OCI-LY7 (cell line): ENCODE measurements at regions not wholly inside any gene's neighbourhood (a gene's known extent, or its start where the extent isn't known, plus 50 kb on each side); places are given as distances from the start of the nearest gene placed in this dataset.

ENCODE experiments used
- BruUV-seq: library from RNA; stranded (reverse); fragments of 400-500 nt; replicated peaks from 2 replicates; lab custom pipeline; 2021; lab: Mats Ljungman, UMichigan
- CTCF ChIA-PET: fragments of 300-600 bp; sonication (Branson Sonifier 250); formaldehyde crosslinking; loops from one replicate; lab custom pipeline; 2022; ENCODE audit warnings: antibody characterized with exemption; ENCODE audit not compliant: unreplicated experiment; lab: Charles Lee
- POLR2A ChIA-PET: fragments of 300-600 bp; sonication (Branson Sonifier 250); formaldehyde crosslinking; loops from one replicate; lab custom pipeline; 2022; ENCODE audit warnings: antibody characterized with exemption; lab: Charles Lee
- DNase-seq: peaks from one replicate; pipeline ENCODE4 v3.0.0-alpha.2; 2015; ENCODE audit warnings: low spot score
- H2AFZ ChIP-seq: fragments of 200-600 bp; sonication (generic), shearing (Covaris generic); 2 replicates; pipeline ENCODE4 v1.6.1; 2014; ENCODE audit warnings: mild to moderate bottlenecking, antibody characterized with exemption, low read length, moderate library complexity
- H3K27ac ChIP-seq: fragments of 200-600 bp; sonication (generic); 2 replicates; pipeline ENCODE4 v1.5.1; 2014; ENCODE audit warnings: mixed run types, low read depth, mild to moderate bottlenecking, moderate library complexity, low read length, inconsistent platforms; ENCODE audit not compliant: poor library complexity, severe bottlenecking
- H3K36me3 ChIP-seq: fragments of 200-600 bp; sonication (generic); 2 replicates; pipeline ENCODE4 v1.6.1; 2014; ENCODE audit warnings: mild to moderate bottlenecking, antibody characterized with exemption, low read length, moderate library complexity, mixed read lengths; ENCODE audit not compliant: insufficient read depth
- H3K4me1 ChIP-seq: fragments of 200-600 bp; sonication (generic); 2 replicates; pipeline ENCODE4 v1.5.1; 2014; ENCODE audit warnings: mild to moderate bottlenecking, low read length; ENCODE audit not compliant: insufficient read depth, poor library complexity, severe bottlenecking
- H3K4me2 ChIP-seq: fragments of 200-600 bp; sonication (generic); 2 replicates; pipeline ENCODE4 v1.6.1; 2014; ENCODE audit warnings: mild to moderate bottlenecking, low read length
- H3K4me3 ChIP-seq: fragments of 200-600 bp; sonication (generic); 2 replicates; pipeline ENCODE4 v1.5.1; 2014; ENCODE audit warnings: mild to moderate bottlenecking, low read depth, low read length; ENCODE audit not compliant: poor library complexity, severe bottlenecking
- H3K79me2 ChIP-seq: fragments of 200-600 bp; sonication (generic); 2 replicates; pipeline ENCODE4 v1.6.1; 2016; ENCODE audit warnings: low read depth, mild to moderate bottlenecking, low read length, moderate library complexity, mixed read lengths; ENCODE audit not compliant: insufficient read depth
- H3K9me2 ChIP-seq: fragments of 200-600 bp; sonication (generic); 2 replicates; pipeline ENCODE4 v1.6.1; 2016; ENCODE audit warnings: mild to moderate bottlenecking, low read length, mixed read lengths; ENCODE audit not compliant: insufficient read depth
- H3K9me3 ChIP-seq: fragments of 200-600 bp; sonication (generic); 2 replicates; pipeline ENCODE4 v1.6.1; 2014; ENCODE audit warnings: mild to moderate bottlenecking, mixed run types, low read length, mixed read lengths
- H4K20me1 ChIP-seq: fragments of 200-600 bp; sonication (generic); 2 replicates; pipeline ENCODE4 v1.6.1; 2014; ENCODE audit warnings: mild to moderate bottlenecking, antibody characterized with exemption, low read length, moderate library complexity, mixed read lengths; ENCODE audit not compliant: insufficient read depth
- EZH2phosphoT487 ChIP-seq: fragments of 200-600 bp; sonication (generic); IDR thresholded peaks from 2 replicates; pipeline ENCODE4 v1.6.1; 2018; ENCODE audit warnings: low read depth, borderline replicate concordance, mild to moderate bottlenecking, mixed run types, antibody characterized with exemption, low read length, moderate library complexity, mixed read lengths
- intact Hi-C: fragments of 100-400 bp; cut with micrococcal nuclease; formaldehyde crosslinking; loops from one replicate; pipeline ENCODE4 v1.10.0; 2022; ENCODE audit not compliant: unreplicated experiment
- TF ChIP-seq, protein P1 (sequence below): fragments of 200-600 bp; sonication (generic); conservative IDR thresholded peaks from 2 replicates; pipeline ENCODE4 v1.5.1; 2014; ENCODE audit warnings: mild to moderate bottlenecking, antibody characterized with exemption, low read length, moderate library complexity, mixed read lengths

- H3K4me2 ChIP-seq, result no peak overlapping the region
- no peaks in the 10 kb centered on the region for H4K20me1 ChIP-seq
- ChIA-PET POLR2A (interaction anchor here (0.7 to 3.6 kb wide), 8 partner anchors 8 to 1058 kb away, joined by 3 to 25 read pairs (median 4); no protein-coding TSS in a partner anchor), CTCF (no interaction called here)
- no peaks in the 10 kb centered on the region for H3K9me2 ChIP-seq
- no peak overlapping the region for H3K27ac ChIP-seq
- H3K79me2 ChIP-seq, result no peaks in the 10 kb centered on the region
- H3K4me3 ChIP-seq, result no peak overlapping the region
- no peak for DNase-seq
- intact Hi-C loops, result no loop called here
- H3K9me3 ChIP-seq, result no peaks in the 10 kb centered on the region
- H3K36me3 ChIP-seq, result no peaks in the 10 kb centered on the region
- BruUV-seq, result no TSS peak
- H3K4me1 ChIP-seq, result peaks cover 10% of the 10 kb centered on the region
- H2AFZ ChIP-seq, result no peak overlapping the region
- TF ChIP-seq EZH2phosphoT487, result no peak
- TF ChIP-seq, protein P1, sequence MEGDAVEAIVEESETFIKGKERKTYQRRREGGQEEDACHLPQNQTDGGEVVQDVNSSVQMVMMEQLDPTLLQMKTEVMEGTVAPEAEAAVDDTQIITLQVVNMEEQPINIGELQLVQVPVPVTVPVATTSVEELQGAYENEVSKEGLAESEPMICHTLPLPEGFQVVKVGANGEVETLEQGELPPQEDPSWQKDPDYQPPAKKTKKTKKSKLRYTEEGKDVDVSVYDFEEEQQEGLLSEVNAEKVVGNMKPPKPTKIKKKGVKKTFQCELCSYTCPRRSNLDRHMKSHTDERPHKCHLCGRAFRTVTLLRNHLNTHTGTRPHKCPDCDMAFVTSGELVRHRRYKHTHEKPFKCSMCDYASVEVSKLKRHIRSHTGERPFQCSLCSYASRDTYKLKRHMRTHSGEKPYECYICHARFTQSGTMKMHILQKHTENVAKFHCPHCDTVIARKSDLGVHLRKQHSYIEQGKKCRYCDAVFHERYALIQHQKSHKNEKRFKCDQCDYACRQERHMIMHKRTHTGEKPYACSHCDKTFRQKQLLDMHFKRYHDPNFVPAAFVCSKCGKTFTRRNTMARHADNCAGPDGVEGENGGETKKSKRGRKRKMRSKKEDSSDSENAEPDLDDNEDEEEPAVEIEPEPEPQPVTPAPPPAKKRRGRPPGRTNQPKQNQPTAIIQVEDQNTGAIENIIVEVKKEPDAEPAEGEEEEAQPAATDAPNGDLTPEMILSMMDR, result no peak
Observed at GRCh38 chr7:131130324-131130723, 197.4 kb upstream of the MKLN1 start.

DNA sequence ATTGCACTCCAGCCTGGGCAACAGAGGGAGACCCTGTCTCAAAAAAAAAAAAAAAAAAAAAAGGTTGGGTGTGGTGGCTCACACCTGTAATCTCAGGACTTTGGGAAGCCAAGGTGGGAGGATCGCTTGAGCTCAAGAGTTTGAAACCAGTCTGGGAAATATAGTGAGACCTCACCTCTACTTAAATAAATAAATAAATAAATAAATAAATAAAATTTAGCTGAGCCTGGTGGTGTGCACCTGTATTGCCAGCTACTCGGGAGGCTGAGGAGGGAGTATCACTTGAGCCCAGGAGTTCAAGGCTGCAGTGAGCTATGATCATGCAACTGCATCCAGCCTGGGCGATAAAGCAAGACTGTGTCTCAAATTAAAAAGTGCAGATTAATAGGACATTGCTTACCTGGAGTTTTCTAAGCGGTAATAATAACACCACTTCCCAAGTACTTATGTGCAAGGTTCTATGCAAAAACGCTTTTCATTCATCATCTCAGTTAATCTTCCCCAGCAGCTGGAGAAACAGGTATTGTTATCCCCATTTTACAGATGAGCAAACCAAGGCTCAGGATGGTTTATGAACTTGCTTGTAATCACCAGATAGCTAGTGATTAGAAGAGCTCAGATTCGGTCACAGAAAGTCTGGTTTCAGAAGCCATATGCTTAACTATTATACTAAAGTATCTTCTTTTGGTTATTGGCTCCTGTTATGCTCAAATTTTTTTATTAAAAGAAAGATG is 196.5 kb upstream of the MKLN1 start:
- Histone ChIP-seq H3K4me2 (no peak overlapping the region), H3K36me3 (no peaks in the 10 kb centered on the region), H3K79me2 (no peaks in the 10 kb centered on the region), H3K9me3 (no peaks in the 10 kb centered on the region), H2AFZ (no peak overlapping the region), H4K20me1 (no peaks in the 10 kb centered on the region), H3K9me2 (no peaks in the 10 kb centered on the region), H3K27ac (no peak overlapping the region), H3K4me3 (no peak overlapping the region), H3K4me1 (peaks cover 4% of the 10 kb centered on the region)
- intact Hi-C loops, result no loop called here
- ChIA-PET CTCF (no interaction called here), POLR2A (interaction anchor here (0.6 to 3.6 kb wide), 10 partner anchors 8 to 1059 kb away, joined by 3 to 25 read pairs (median 4); no protein-coding TSS in a partner anchor)
- BruUV-seq, result no TSS peak
- no peak for DNase-seq
- TF ChIP-seq, protein P1, result no peak
- no peak for TF ChIP-seq EZH2phosphoT487

DNA sequence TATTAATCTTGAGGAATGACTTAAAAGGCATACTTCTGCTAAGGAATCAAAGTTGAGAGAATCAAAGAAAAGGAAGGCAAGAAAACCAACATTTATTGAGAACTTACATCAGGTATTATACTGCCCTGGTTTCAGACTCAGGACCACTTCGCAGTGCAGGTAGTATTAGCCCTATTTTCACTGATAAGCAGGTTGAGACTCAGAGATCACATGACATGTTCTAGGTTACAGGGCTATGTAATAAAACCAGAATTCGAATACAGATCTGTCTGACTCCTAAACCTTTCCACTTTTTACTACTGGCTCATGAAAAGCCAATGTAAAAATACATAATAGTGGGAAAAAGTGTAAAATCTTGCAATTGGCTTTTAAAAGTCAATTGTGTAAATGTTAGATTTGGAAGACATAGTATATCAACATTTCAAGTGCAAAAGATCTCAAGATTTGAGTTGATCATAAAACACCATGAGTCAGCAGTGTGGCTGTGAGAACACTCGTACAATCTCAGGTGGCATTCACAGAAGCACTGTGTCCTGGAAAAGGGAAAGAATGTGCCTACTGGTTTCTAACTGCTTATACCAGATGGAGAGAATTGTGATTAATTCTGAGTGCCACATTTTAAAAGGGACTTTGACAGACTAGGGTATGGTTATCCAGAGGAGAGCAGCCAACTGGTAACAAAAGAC is 195.8 kb upstream of the MKLN1 start:
- TF ChIP-seq EZH2phosphoT487, result no peak
- TF ChIP-seq, protein P1, result no peak
- H3K36me3 ChIP-seq, result no peaks in the 10 kb centered on the region
- no TSS peak for BruUV-seq
- no peaks in the 10 kb centered on the region for H4K20me1 ChIP-seq
- H3K4me1 ChIP-seq, result no peaks in the 10 kb centered on the region
- H3K9me2 ChIP-seq, result no peaks in the 10 kb centered on the region
- H3K79me2 ChIP-seq, result no peaks in the 10 kb centered on the region
- intact Hi-C loops, result no loop called here
- H3K9me3 ChIP-seq, result no peaks in the 10 kb centered on the region
- ChIA-PET CTCF (no interaction called here), POLR2A (interaction anchor here (1.1 to 3.6 kb wide), 4 partner anchors 9 to 45 kb away, joined by 3 to 25 read pairs (median 6); no protein-coding TSS in a partner anchor)
- no peak overlapping the region for H2AFZ ChIP-seq
- no peak for DNase-seq
- H3K4me2 ChIP-seq, result no peak overlapping the region
- no peak overlapping the region for H3K4me3 ChIP-seq
- no peak overlapping the region for H3K27ac ChIP-seq
